ENCODE measurements at regions not wholly inside any gene's neighbourhood (a gene's known extent, or its start where the extent isn't known, plus 50 kb on each side); places are given as distances from the start of the nearest gene placed in this dataset.

DNA sequence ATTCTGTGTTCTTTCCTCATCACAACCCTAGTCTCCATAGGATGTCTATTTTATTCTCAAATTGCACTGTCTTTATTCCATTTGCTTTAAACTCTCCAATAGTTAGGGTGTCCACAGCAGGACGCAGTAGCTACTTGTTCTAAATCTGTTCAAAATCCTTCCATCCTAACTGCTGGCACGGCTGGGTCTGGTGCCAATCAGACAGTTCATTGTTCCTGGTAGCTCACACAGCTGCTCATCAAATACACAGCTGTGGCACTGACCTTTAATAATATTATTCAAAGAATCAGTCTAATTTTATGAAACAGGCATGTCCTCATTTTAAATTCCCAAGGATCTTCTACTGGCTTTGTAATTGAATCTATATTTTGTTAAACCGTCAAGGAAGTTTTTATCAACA, 59.7 kb upstream of the TMEFF2 start:
- H3K4me2 ChIP-seq (ENCODE audit: control insufficient read depth, insufficient read depth), result no peak overlapping the region
- no peaks in the 10 kb centered on the region for H3K9me3 ChIP-seq (replicated peaks; ENCODE audit: control insufficient read depth, insufficient read depth, low read length)
- no peak overlapping the region for H2AFZ ChIP-seq (ENCODE audit: control insufficient read depth, low read depth, low read length)
- ChIA-PET POLR2A (no interaction called here), CTCF (no interaction called here), SMC1A (ENCODE audit: uncharacterized antibody, unreplicated experiment) (no interaction called here), RAD21 (ENCODE audit: unreplicated experiment) (interaction anchor here (1.3 kb wide), 1 partner anchor 443 kb away, joined by 4 read pairs; no protein-coding TSS in a partner anchor)
- H3K27ac ChIP-seq (ENCODE audit: control insufficient read depth, insufficient read depth), result no peak overlapping the region
- in situ Hi-C loops (cut with MboI), result no loop called here
- no TSS peak for BruUV-seq (replicated peaks)
- H3K27me3 ChIP-seq (replicated peaks in 1 of 2; ENCODE audit: control insufficient read depth in 2 of 2, insufficient read depth in 2 of 2, low read length in 1 of 2), result no peaks in the 10 kb centered on the region
- FAIRE-seq, result no peak
- no peaks in the 10 kb centered on the region for H3K4me1 ChIP-seq (ENCODE audit: control insufficient read depth, insufficient read depth, low read length)
- H3K79me2 ChIP-seq (ENCODE audit: control insufficient read depth, insufficient read depth, low read length), result no peaks in the 10 kb centered on the region
- no peak for TF ChIP-seq MYB (IDR thresholded peaks at IDR 0.05; ENCODE audit: borderline replicate concordance, low read depth, low read length)
- no peak for TF ChIP-seq POLR2AphosphoS5 (IDR thresholded peaks at IDR 0.05; ENCODE audit: low read length)
- no peak for TF ChIP-seq SUZ12 (IDR thresholded peaks at IDR 0.05; ENCODE audit: unreplicated experiment)
- TF ChIP-seq, protein P1, sequence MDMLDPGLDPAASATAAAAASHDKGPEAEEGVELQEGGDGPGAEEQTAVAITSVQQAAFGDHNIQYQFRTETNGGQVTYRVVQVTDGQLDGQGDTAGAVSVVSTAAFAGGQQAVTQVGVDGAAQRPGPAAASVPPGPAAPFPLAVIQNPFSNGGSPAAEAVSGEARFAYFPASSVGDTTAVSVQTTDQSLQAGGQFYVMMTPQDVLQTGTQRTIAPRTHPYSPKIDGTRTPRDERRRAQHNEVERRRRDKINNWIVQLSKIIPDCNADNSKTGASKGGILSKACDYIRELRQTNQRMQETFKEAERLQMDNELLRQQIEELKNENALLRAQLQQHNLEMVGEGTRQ (IDR thresholded peaks at IDR 0.05; ENCODE audit: borderline replicate concordance, low read depth, low read length), result no peak
- no peak for TF ChIP-seq SIX5 (IDR thresholded peaks at IDR 0.05; ENCODE audit: low read depth, low read length, severe bottlenecking)
- no peak for TF ChIP-seq ASH2L (IDR thresholded peaks at IDR 0.05; ENCODE audit: borderline replicate concordance, low read depth)
- intact Hi-C loops (cut with micrococcal nuclease; ENCODE audit: unreplicated experiment), result no loop called here
- 16% methylated on average over 3 of the region's 3 CpGs for WGBS (ENCODE audit: insufficient coverage, insufficient replicate concordance, low lambda C conversion rate, missing lambda C conversion rate)
- no peak for DNase-seq (ENCODE audit: low read depth, low spot score)
- no peak overlapping the region for H3K9ac ChIP-seq (ENCODE audit: control insufficient read depth, insufficient read depth, low read length)
- no peak overlapping the region for H3K4me3 ChIP-seq
- H4K20me1 ChIP-seq (ENCODE audit: control insufficient read depth, insufficient read depth), result no peaks in the 10 kb centered on the region
- ATAC-seq, result no peak
- H3K36me3 ChIP-seq (ENCODE audit: control insufficient read depth in 2 of 2, insufficient read depth in 2 of 2, low read length in 1 of 2), result no peaks in the 10 kb centered on the region

DNA sequence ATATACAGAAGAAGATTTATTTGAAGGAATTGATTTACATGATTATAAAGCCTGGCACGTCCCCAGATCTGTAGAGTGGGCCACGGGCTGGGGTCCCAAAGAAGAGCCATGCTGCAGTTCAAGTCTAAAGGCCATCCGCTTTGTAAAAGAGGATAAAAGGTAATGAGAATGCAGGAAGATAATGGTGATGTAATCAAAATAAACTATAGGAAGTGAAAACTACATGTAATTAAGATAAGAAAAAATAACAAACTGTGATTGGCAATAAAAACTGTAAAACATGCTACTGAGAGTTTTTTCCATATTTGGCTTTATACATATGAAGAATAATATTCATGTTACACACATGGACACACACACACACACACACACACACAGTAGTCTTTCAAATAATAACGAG, 59.0 kb upstream of the TMEFF2 start:
- Histone ChIP-seq H3K36me3 (ENCODE audit: control insufficient read depth in 2 of 2, insufficient read depth in 2 of 2, low read length in 1 of 2) (no peaks in the 10 kb centered on the region), H2AFZ (ENCODE audit: control insufficient read depth, low read depth, low read length) (no peak overlapping the region), H3K79me2 (ENCODE audit: control insufficient read depth, insufficient read depth, low read length) (no peaks in the 10 kb centered on the region), H3K4me1 (ENCODE audit: control insufficient read depth, insufficient read depth, low read length) (no peaks in the 10 kb centered on the region), H3K4me2 (ENCODE audit: control insufficient read depth, insufficient read depth) (no peak overlapping the region), H3K9me3 (replicated peaks; ENCODE audit: control insufficient read depth, insufficient read depth, low read length) (no peaks in the 10 kb centered on the region), H3K27ac (ENCODE audit: control insufficient read depth, insufficient read depth) (no peak overlapping the region), H4K20me1 (ENCODE audit: control insufficient read depth, insufficient read depth) (no peaks in the 10 kb centered on the region), H3K9ac (ENCODE audit: control insufficient read depth, insufficient read depth, low read length) (no peak overlapping the region), H3K27me3 (replicated peaks in 1 of 2; ENCODE audit: control insufficient read depth in 2 of 2, insufficient read depth in 2 of 2, low read length in 1 of 2) (no peaks in the 10 kb centered on the region), H3K4me3 (no peak overlapping the region)
- POLR2A ChIA-PET, result no interaction called here
- BruUV-seq (replicated peaks), result no TSS peak
- no peak for ATAC-seq
- RAD21 ChIA-PET (ENCODE audit: unreplicated experiment), result no interaction called here
- intact Hi-C loops (cut with micrococcal nuclease; ENCODE audit: unreplicated experiment), result no loop called here
- in situ Hi-C loops (cut with MboI), result no loop called here
- WGBS (ENCODE audit: insufficient coverage, insufficient replicate concordance, low lambda C conversion rate, missing lambda C conversion rate), result 13% methylated on average over 4 of the region's 4 CpGs
- CTCF ChIA-PET, result no interaction called here
- no peak for DNase-seq (ENCODE audit: low read depth, low spot score)
- TF ChIP-seq IKZF2 (IDR thresholded peaks at IDR 0.05), result no peak
- no peak for FAIRE-seq
- SMC1A ChIA-PET (ENCODE audit: uncharacterized antibody, unreplicated experiment), result no interaction called here

Data from GM12878 (cell line).